Fibroblast of lung (primary cell): ENCODE measurements at regions not wholly inside any gene's neighbourhood (a gene's known extent, or its start where the extent isn't known, plus 50 kb on each side); places are given as distances from the start of the nearest gene placed in this dataset.

Experiments used
- DNase-seq, 2 donors: peaks; one replicate each; pipeline versions ENCODE4 v3.0.0 to v3.0.0-alpha.2; 2010; ENCODE audit warnings: low read depth in 2 of 2
- H2AFZ ChIP-seq: 2 replicates; pipeline ENCODE4 v1.5.1; 2012; ENCODE audit warnings: low read length, control low read depth, inconsistent platforms
- H3K27ac ChIP-seq: 2 replicates; pipeline ENCODE4 v1.5.1; 2011; ENCODE audit warnings: low read length, control low read depth; ENCODE audit not compliant: insufficient read depth
- H3K27me3 ChIP-seq: 2 replicates; pipeline ENCODE4 v1.5.1; 2011; ENCODE audit warnings: mild to moderate bottlenecking, low read length; ENCODE audit not compliant: control insufficient read depth, insufficient read depth
- H3K36me3 ChIP-seq: 2 replicates; pipeline ENCODE4 v1.5.1; 2011; ENCODE audit warnings: low read length; ENCODE audit not compliant: control insufficient read depth, insufficient read depth
- H3K4me1 ChIP-seq: 2 replicates; pipeline ENCODE4 v1.5.1; 2011; ENCODE audit warnings: low read length; ENCODE audit not compliant: control insufficient read depth, insufficient read depth; ENCODE audit errors: extremely low read depth
- H3K4me2 ChIP-seq: 2 replicates; pipeline ENCODE4 v1.5.1; 2011; ENCODE audit warnings: low read length, control low read depth; ENCODE audit not compliant: insufficient read depth; ENCODE audit errors: extremely low read depth
- H3K4me3 ChIP-seq, 4 experiments: fragments of 200-600 bp in 1 of 4; sonication (generic) in 1 of 4; replicated peaks in 1 of 4; 2 replicates each; pipeline ENCODE4 v1.5.1; 2011 to 2016; ENCODE audit warnings: low read length in 4 of 4, low read depth in 3 of 4, mild to moderate bottlenecking in 3 of 4, control low read depth in 2 of 4, inconsistent platforms in 1 of 4, mixed read lengths in 1 of 4; ENCODE audit not compliant: insufficient read depth in 1 of 4; ENCODE audit errors: control extremely low read depth in 1 of 4
- H3K79me2 ChIP-seq: 2 replicates; pipeline ENCODE4 v1.5.1; 2012; ENCODE audit warnings: mild to moderate bottlenecking, low read length, inconsistent platforms; ENCODE audit not compliant: control insufficient read depth, insufficient read depth
- H3K9ac ChIP-seq: 2 replicates; pipeline ENCODE4 v1.5.1; 2011; ENCODE audit warnings: mild to moderate bottlenecking, low read length, control low read depth; ENCODE audit not compliant: insufficient read depth
- H3K9me3 ChIP-seq: 2 replicates; pipeline ENCODE4 v1.5.1; 2012; ENCODE audit warnings: low read depth, low read length; ENCODE audit not compliant: control insufficient read depth, insufficient read depth
- H4K20me1 ChIP-seq: 2 replicates; pipeline ENCODE4 v1.5.1; 2011; ENCODE audit warnings: low read length; ENCODE audit not compliant: control insufficient read depth, insufficient read depth; ENCODE audit errors: extremely low read depth
- CTCF ChIP-seq, 2 donors: IDR thresholded peaks in 1 of 2; conservative IDR thresholded peaks in 1 of 2; 1 replicate in 1 of 2; 2 replicates in 1 of 2; pipeline ENCODE4 v1.5.1; 2011 to 2012; ENCODE audit warnings: low read length in 2 of 2, control low read depth in 1 of 2, inconsistent platforms in 1 of 2, low read depth in 1 of 2, mild to moderate bottlenecking in 1 of 2
- EZH2 ChIP-seq: IDR thresholded peaks from 2 replicates; pipeline ENCODE4 v1.5.1; 2012; ENCODE audit warnings: low read length, control low read depth, mild to moderate bottlenecking; ENCODE audit errors: missing control alignments

- DNase-seq: no peak
- Histone ChIP-seq H3K4me2 (no peak overlapping the region), H3K4me1 (no peaks in the 10 kb centered on the region), H3K9me3 (no peaks in the 10 kb centered on the region), H3K9ac (no peak overlapping the region), H3K27me3 (no peaks in the 10 kb centered on the region), H3K27ac (no peak overlapping the region), H3K79me2 (no peaks in the 10 kb centered on the region), H2AFZ (no peak overlapping the region), H3K36me3 (no peaks in the 10 kb centered on the region), H4K20me1 (no peaks in the 10 kb centered on the region), H3K4me3 (no peak overlapping the region)
- no peak for TF ChIP-seq EZH2
- no peak for TF ChIP-seq CTCF (conservative IDR thresholded peaks at IDR 0.05 in 1 of 2, IDR thresholded peaks at IDR 0.05 in 1 of 2; ENCODE audit: low read depth in 1 of 2, low read length in 2 of 2)
These were observed 383.5 kb downstream of the MATN1 start for GRCh38 chr1:30339866-30340265.

- H4K20me1 ChIP-seq: no peaks in the 10 kb centered on the region
- no peak overlapping the region for H3K4me3 ChIP-seq
- H3K9ac ChIP-seq: no peak overlapping the region
- no peak for DNase-seq
- no peaks in the 10 kb centered on the region for H3K27me3 ChIP-seq
- no peaks in the 10 kb centered on the region for H3K4me1 ChIP-seq
- H3K27ac ChIP-seq: no peak overlapping the region
- H3K9me3 ChIP-seq: no peaks in the 10 kb centered on the region
- TF ChIP-seq CTCF (conservative IDR thresholded peaks at IDR 0.05 in 1 of 2, IDR thresholded peaks at IDR 0.05 in 1 of 2; ENCODE audit: low read depth in 1 of 2, low read length in 2 of 2): no peak
- no peak for TF ChIP-seq EZH2
- no peak overlapping the region for H2AFZ ChIP-seq
- H3K4me2 ChIP-seq: no peak overlapping the region
- no peaks in the 10 kb centered on the region for H3K79me2 ChIP-seq
- H3K36me3 ChIP-seq: no peaks in the 10 kb centered on the region
These were observed 384.6 kb downstream of the MATN1 start for GRCh38 chr1:30338765-30339164.

- Histone ChIP-seq H3K9me3 (no peaks in the 10 kb centered on the region), H3K4me2 (no peak overlapping the region), H3K36me3 (no peaks in the 10 kb centered on the region), H3K27me3 (no peaks in the 10 kb centered on the region), H3K27ac (no peak overlapping the region), H3K4me1 (no peaks in the 10 kb centered on the region), H3K9ac (no peak overlapping the region), H4K20me1 (no peaks in the 10 kb centered on the region), H2AFZ (no peak overlapping the region), H3K4me3 (no peak overlapping the region), H3K79me2 (no peaks in the 10 kb centered on the region)
- DNase-seq: no peak
- TF ChIP-seq CTCF (conservative IDR thresholded peaks at IDR 0.05 in 1 of 2, IDR thresholded peaks at IDR 0.05 in 1 of 2; ENCODE audit: low read depth in 1 of 2, low read length in 2 of 2) (no peak), EZH2 (no peak)
These were observed 386.1 kb downstream of the MATN1 start for GRCh38 chr1:30337324-30337620.
